ENCODE measurements at regions not wholly inside any gene's neighbourhood (a gene's known extent, or its start where the extent isn't known, plus 50 kb on each side); places are given as distances from the start of the nearest gene placed in this dataset.

DNA sequence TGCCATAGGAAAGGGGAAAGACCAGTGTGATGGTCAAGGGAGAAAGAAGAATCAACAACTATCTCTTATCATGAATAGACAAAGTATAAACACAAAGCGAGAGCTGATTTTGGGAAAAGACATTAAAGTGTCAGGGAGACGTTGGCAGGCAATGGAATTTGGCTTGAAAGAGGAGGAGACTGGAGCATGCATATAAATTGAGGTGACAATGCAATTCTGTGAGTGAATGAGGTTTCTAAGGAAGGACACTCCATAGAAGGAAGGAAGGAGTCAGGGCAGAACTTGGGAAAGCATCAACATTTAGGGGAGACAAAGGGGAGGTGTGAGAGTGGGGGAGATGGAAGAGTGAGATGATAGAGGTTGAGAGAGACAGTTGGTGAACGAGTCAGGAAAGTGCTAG lies 543.0 kb upstream of the TBL1XR1 start:
- H3K27me3 ChIP-seq: no peaks in the 10 kb centered on the region
- TF ChIP-seq POLR2A (IDR thresholded peaks at IDR 0.05): no peak
- TF ChIP-seq, protein P1, sequence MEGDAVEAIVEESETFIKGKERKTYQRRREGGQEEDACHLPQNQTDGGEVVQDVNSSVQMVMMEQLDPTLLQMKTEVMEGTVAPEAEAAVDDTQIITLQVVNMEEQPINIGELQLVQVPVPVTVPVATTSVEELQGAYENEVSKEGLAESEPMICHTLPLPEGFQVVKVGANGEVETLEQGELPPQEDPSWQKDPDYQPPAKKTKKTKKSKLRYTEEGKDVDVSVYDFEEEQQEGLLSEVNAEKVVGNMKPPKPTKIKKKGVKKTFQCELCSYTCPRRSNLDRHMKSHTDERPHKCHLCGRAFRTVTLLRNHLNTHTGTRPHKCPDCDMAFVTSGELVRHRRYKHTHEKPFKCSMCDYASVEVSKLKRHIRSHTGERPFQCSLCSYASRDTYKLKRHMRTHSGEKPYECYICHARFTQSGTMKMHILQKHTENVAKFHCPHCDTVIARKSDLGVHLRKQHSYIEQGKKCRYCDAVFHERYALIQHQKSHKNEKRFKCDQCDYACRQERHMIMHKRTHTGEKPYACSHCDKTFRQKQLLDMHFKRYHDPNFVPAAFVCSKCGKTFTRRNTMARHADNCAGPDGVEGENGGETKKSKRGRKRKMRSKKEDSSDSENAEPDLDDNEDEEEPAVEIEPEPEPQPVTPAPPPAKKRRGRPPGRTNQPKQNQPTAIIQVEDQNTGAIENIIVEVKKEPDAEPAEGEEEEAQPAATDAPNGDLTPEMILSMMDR (IDR thresholded peaks at IDR 0.05): no peak
- H3K36me3 ChIP-seq: no peaks in the 10 kb centered on the region
- no peak overlapping the region for H3K27ac ChIP-seq
- WGBS, 2 donors: 71 to 81% methylated on average over 3 of the region's 3 CpGs
- intact Hi-C loops (cut with DNase I): no loop called here
- DNase-seq: no peak
- no peaks in the 10 kb centered on the region for H3K9me3 ChIP-seq
- no peaks in the 10 kb centered on the region for H3K4me1 ChIP-seq
- H3K4me3 ChIP-seq: no peak overlapping the region

DNA sequence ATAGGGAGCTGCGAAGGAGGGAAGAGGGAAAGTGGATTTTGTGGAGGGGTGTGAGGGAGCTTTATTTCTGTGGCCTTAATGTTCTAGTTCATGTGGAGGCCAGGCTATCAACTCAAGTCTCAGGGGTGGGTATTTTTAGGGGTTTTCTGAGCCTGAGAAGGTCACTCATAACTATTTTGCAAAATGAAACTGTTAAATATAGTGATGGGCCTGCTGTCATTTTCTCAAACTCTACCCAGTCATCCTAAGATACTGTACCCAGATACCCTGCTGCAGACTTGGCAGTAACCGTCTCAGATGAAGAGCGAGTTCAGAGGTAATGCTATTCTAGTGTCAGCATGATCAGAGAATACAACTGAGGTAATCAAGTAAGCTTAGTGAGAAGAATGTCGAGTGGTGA lies 545.0 kb upstream of the TBL1XR1 start:
- TF ChIP-seq POLR2A (IDR thresholded peaks at IDR 0.05): no peak
- TF ChIP-seq, protein P1 (IDR thresholded peaks at IDR 0.05): no peak
- Histone ChIP-seq H3K4me1 (peaks cover 0 to 15% (median 14%) of the 10 kb centered on the region in 3 donors), H3K36me3 (no peaks in the 10 kb centered on the region), H3K27ac (no peak overlapping the region), H3K4me3 (no peak overlapping the region), H3K27me3 (no peaks in the 10 kb centered on the region), H3K9me3 (no peaks in the 10 kb centered on the region)
- no peak for DNase-seq
- WGBS, 2 donors: 89 to 90% methylated on average over 4 of the region's 4 CpGs
- intact Hi-C loops (cut with DNase I): no loop called here

DNA sequence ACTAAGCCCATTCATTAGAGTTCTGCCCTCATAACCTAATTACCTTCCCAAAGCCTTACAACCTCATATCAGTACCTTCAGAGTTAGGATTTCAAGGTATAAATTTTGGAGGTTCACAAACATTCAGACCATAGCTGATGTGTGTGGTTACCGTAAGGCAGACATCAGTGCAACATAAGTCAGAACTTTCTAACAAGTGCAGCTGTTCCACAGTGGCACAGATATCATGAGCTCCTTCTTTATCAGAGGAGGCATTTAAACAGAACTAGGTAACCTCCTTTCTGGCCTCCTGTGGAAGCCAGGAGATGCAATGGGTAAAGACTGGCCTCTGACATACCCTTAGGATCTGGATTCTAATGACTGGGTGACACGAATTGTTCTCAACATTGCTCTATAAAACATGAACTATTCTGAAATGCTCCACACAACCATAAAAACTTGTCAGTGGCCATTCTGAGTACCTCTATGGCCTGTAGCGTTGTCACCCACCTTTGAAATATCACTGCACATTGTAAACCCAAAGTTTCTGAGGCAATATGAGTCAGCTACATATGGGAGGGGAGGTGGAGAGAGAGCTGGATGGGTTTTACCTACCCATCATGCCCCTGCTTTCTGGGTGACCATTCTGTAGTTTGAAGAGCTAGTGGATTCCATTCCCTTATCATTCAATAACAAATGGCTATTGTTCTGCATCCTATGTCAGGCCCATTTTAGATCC lies 546.0 kb upstream of the TBL1XR1 start:
- intact Hi-C loops (cut with DNase I): no loop called here
- WGBS, 2 donors: 50 to 72% methylated on average over 2 to 3 of the region's 3 CpGs

DNA sequence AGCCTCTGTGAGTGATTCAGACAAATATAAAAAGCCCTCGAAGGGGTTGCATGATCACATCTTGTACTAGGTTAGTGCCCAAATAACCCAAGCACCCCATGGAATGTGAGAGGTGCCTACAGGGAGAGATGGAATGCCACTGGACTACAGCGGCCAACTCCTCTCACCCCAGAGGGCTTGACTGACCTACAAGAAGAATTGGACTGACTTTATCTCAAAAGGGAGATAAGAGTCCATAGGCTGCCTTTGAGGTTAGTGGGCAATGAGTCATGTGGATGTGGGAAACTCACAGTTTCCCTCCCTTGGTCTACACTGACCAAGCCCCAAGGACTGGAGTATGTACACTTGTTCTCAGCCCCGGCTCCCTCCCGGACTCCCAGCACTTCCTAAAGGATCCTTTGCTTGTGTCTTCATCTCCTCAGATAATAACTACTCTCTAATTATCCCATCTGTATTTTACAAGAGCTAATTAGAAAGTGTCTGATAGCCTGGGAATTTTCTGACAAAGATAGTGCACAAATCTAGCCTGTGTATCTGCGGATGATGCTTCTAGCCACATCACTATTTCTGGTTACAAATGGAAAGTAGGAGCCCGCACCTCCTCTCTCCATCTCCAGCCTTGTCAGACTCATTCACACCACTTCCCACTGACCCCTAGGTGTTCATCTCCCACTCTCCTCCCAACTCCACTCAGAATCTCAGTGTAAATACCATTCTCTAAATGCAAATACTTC lies 547.8 kb upstream of the TBL1XR1 start:
- Histone ChIP-seq H3K27ac (no peak overlapping the region), H3K27me3 (no peaks in the 10 kb centered on the region), H3K9me3 (no peaks in the 10 kb centered on the region), H3K4me1 (peaks cover 0 to 15% (median 14%) of the 10 kb centered on the region in 3 donors), H3K4me3 (no peak overlapping the region), H3K36me3 (no peaks in the 10 kb centered on the region)
- DNase-seq: no peak
- intact Hi-C loops (cut with DNase I): no loop called here
- TF ChIP-seq POLR2A (IDR thresholded peaks at IDR 0.05): no peak
- TF ChIP-seq, protein P1 (IDR thresholded peaks at IDR 0.05): no peak
- 90 to 94% methylated on average over 5 to 6 of the region's 6 CpGs for WGBS, 2 donors

More for the DNA sequence above, 546.0 kb upstream of the TBL1XR1 start:
- DNase-seq: no peak
- H3K4me1 ChIP-seq: peaks cover 0 to 15% (median 14%) of the 10 kb centered on the region in 3 donors
- no peak for TF ChIP-seq POLR2A (IDR thresholded peaks at IDR 0.05)
- TF ChIP-seq, protein P1 (IDR thresholded peaks at IDR 0.05): no peak
- H3K4me3 ChIP-seq: no peak overlapping the region
- no peak overlapping the region for H3K27ac ChIP-seq
- H3K27me3 ChIP-seq: no peaks in the 10 kb centered on the region
- H3K9me3 ChIP-seq: no peaks in the 10 kb centered on the region
- H3K36me3 ChIP-seq: no peaks in the 10 kb centered on the region

DNA sequence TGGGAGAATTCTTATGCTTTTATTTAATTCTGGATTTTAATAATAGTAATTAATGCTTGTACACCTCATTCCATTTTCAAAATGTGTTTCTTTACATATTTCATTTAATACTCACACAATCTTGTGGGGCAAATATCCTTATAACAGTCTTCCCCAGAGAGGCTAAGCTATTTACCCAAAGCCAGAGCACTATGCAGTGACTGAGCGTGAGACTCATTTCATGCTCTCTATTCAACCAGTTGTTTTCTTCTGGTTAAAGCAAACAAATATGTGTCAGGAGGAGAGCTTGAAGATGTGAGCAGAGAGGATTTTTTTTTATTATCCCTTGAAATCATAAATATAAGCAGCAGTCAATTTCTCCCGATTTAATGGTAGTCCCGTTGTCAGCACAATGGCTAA lies 548.3 kb upstream of the TBL1XR1 start:
- no peaks in the 10 kb centered on the region for H3K9me3 ChIP-seq
- no peak for DNase-seq
- no peak overlapping the region for H3K27ac ChIP-seq
- WGBS, 2 donors: 56 to 59% methylated on average over 3 of the region's 3 CpGs
- no peaks in the 10 kb centered on the region for H3K36me3 ChIP-seq
- H3K4me3 ChIP-seq: no peak overlapping the region
- TF ChIP-seq, protein P1 (IDR thresholded peaks at IDR 0.05): no peak
- no peak for TF ChIP-seq POLR2A (IDR thresholded peaks at IDR 0.05)
- no peaks in the 10 kb centered on the region for H3K27me3 ChIP-seq
- peaks cover 0 to 15% (median 14%) of the 10 kb centered on the region in 3 donors for H3K4me1 ChIP-seq
- intact Hi-C loops (cut with DNase I): no loop called here
